MM.1S (cell line): ENCODE measurements at regions not wholly inside any gene's neighbourhood (a gene's known extent, or its start where the extent isn't known, plus 50 kb on each side); places are given as distances from the start of the nearest gene placed in this dataset.

Experiments
- DNase-seq: peaks from one replicate; pipeline ENCODE4 v3.0.0-alpha.2; 2015
- H2AFZ ChIP-seq: fragments of 300-600 bp; sonication (generic); 2 replicates; pipeline ENCODE4 v1.6.0; 2016; ENCODE audit warnings: antibody characterized with exemption, low read length
- H3F3A ChIP-seq: fragments of 300-600 bp; sonication (generic); 2 replicates; pipeline ENCODE4 v1.6.1; 2016; ENCODE audit warnings: mild to moderate bottlenecking, antibody characterized with exemption, low read length, moderate library complexity, mixed read lengths; ENCODE audit not compliant: insufficient read depth
- H3K27ac ChIP-seq: fragments of 300-600 bp; sonication (generic); 2 replicates; pipeline ENCODE4 v1.5.1; 2016; ENCODE audit warnings: mild to moderate bottlenecking, low read length
- H3K27me3 ChIP-seq: fragments of 300-600 bp; sonication (generic); replicated peaks from 2 replicates; pipeline ENCODE4 v1.6.0; 2016; ENCODE audit warnings: low read length; ENCODE audit not compliant: insufficient read depth
- H3K36me3 ChIP-seq: fragments of 300-600 bp; sonication (generic); replicated peaks from 2 replicates; pipeline ENCODE4 v1.6.1; 2016; ENCODE audit warnings: mild to moderate bottlenecking, low read length, mixed read lengths; ENCODE audit not compliant: insufficient read depth
- H3K4me1 ChIP-seq: fragments of 300-600 bp; sonication (generic); 2 replicates; pipeline ENCODE4 v1.6.1; 2016; ENCODE audit warnings: low read length, mixed read lengths
- H3K4me2 ChIP-seq: fragments of 300-600 bp; sonication (generic); 2 replicates; pipeline ENCODE4 v1.6.0; 2016; ENCODE audit warnings: low read depth, low read length
- H3K4me3 ChIP-seq: fragments of 300-600 bp; sonication (generic); 2 replicates; pipeline ENCODE4 v1.5.1; 2016; ENCODE audit warnings: low read length, mixed read lengths
- H3K79me2 ChIP-seq: fragments of 300-600 bp; sonication (generic); 2 replicates; pipeline ENCODE4 v1.6.1; 2016; ENCODE audit warnings: mixed run types, low read length, mixed read lengths
- H3K9ac ChIP-seq: fragments of 300-600 bp; sonication (generic); 2 replicates; pipeline ENCODE4 v1.6.1; 2016; ENCODE audit warnings: low read length, mixed read lengths
- H3K9me2 ChIP-seq: fragments of 300-600 bp; sonication (generic); replicated peaks from 2 replicates; pipeline ENCODE4 v1.6.1; 2016; ENCODE audit warnings: mild to moderate bottlenecking, low read length, mixed read lengths; ENCODE audit not compliant: insufficient read depth
- H3K9me3 ChIP-seq: fragments of 300-600 bp; sonication (generic); replicated peaks from 2 replicates; pipeline ENCODE4 v1.6.1; 2016; ENCODE audit warnings: mild to moderate bottlenecking, low read length, mixed read lengths; ENCODE audit not compliant: insufficient read depth
- H4K20me1 ChIP-seq: fragments of 300-600 bp; sonication (generic); 2 replicates; pipeline ENCODE4 v1.6.1; 2016; ENCODE audit warnings: mild to moderate bottlenecking, low read length, moderate library complexity, mixed read lengths; ENCODE audit not compliant: insufficient read depth
- CTCF ChIP-seq: fragments of 300-600 bp; sonication (generic); IDR thresholded peaks from 2 replicates; pipeline ENCODE4 v1.5.1; 2016; ENCODE audit warnings: antibody characterized with exemption, low read length, mixed read lengths
- EZH2 ChIP-seq: fragments of 300-600 bp; sonication (generic); optimal IDR thresholded peaks from 2 replicates; pipeline ENCODE3; 2017; ENCODE audit warnings: low read depth, mild to moderate bottlenecking, antibody characterized with exemption, low read length, mixed read lengths
- EZH2phosphoT487 ChIP-seq: fragments of 300-600 bp; sonication (generic); IDR thresholded peaks from 2 replicates; pipeline ENCODE4 v1.6.1; 2018; ENCODE audit warnings: antibody characterized with exemption, low read length

GRCh38 chr12:40583743-40584142, 108.5 kb upstream of the CNTN1 start:
- no peaks in the 10 kb centered on the region for H3K9me2 ChIP-seq
- H3K9ac ChIP-seq = no peak overlapping the region
- no peaks in the 10 kb centered on the region for H3F3A ChIP-seq
- no peaks in the 10 kb centered on the region for H3K9me3 ChIP-seq
- DNase-seq = no peak
- no peaks in the 10 kb centered on the region for H4K20me1 ChIP-seq
- no peak overlapping the region for H2AFZ ChIP-seq
- no peaks in the 10 kb centered on the region for H3K27me3 ChIP-seq
- H3K27ac ChIP-seq = no peak overlapping the region
- no peaks in the 10 kb centered on the region for H3K4me1 ChIP-seq
- TF ChIP-seq CTCF (no peak), EZH2 (no peak), EZH2phosphoT487 (no peak)
- no peaks in the 10 kb centered on the region for H3K36me3 ChIP-seq
- no peak overlapping the region for H3K4me3 ChIP-seq
- no peak overlapping the region for H3K4me2 ChIP-seq
- no peaks in the 10 kb centered on the region for H3K79me2 ChIP-seq

GRCh38 chr12:40584763-40585162, 107.5 kb upstream of the CNTN1 start:
- H3F3A ChIP-seq = no peaks in the 10 kb centered on the region
- no peak overlapping the region for H3K4me3 ChIP-seq

GRCh38 chr12:40586823-40587222, 105.4 kb upstream of the CNTN1 start:
- Histone ChIP-seq H3F3A (no peaks in the 10 kb centered on the region), H3K36me3 (no peaks in the 10 kb centered on the region), H4K20me1 (no peaks in the 10 kb centered on the region), H3K27me3 (no peaks in the 10 kb centered on the region), H3K27ac (no peak overlapping the region), H2AFZ (no peak overlapping the region), H3K9me2 (no peaks in the 10 kb centered on the region), H3K4me2 (no peak overlapping the region), H3K9me3 (no peaks in the 10 kb centered on the region), H3K79me2 (no peaks in the 10 kb centered on the region), H3K4me1 (no peaks in the 10 kb centered on the region), H3K9ac (no peak overlapping the region), H3K4me3 (no peak overlapping the region)
- DNase-seq = no peak
- TF ChIP-seq CTCF (no peak), EZH2phosphoT487 (no peak), EZH2 (no peak)

More at GRCh38 chr12:40584763-40585162, 107.5 kb upstream of the CNTN1 start:
- Histone ChIP-seq H3K4me1 (no peaks in the 10 kb centered on the region), H3K79me2 (no peaks in the 10 kb centered on the region), H3K9ac (no peak overlapping the region), H3K27ac (no peak overlapping the region), H4K20me1 (no peaks in the 10 kb centered on the region), H3K36me3 (no peaks in the 10 kb centered on the region), H3K9me2 (no peaks in the 10 kb centered on the region), H3K27me3 (no peaks in the 10 kb centered on the region), H2AFZ (no peak overlapping the region), H3K9me3 (no peaks in the 10 kb centered on the region), H3K4me2 (no peak overlapping the region)
- TF ChIP-seq CTCF (no peak), EZH2 (no peak), EZH2phosphoT487 (no peak)
- no peak for DNase-seq
